Activated B cell treated with CpG ODN at 0.5 μM for 24 hours (primary cell): ENCODE measurements at regions not wholly inside any gene's neighbourhood (a gene's known extent, or its start where the extent isn't known, plus 50 kb on each side); places are given as distances from the start of the nearest gene placed in this dataset.

Source experiments
- ATAC-seq: fragments of 200-7000 bp; cut with Tn5 transposase; one replicate; pipeline ENCODE4 v1.10.0; 2021; ENCODE audit warnings: low read depth, mild to moderate bottlenecking, moderate library complexity
- CTCF ChIA-PET: fragments of 350-600 bp; sonication (Branson Sonifier 250); formaldehyde crosslinking; loops from one replicate; lab custom pipeline; 2021; ENCODE audit warnings: antibody characterized with exemption; lab: Charles Lee
- POLR2A ChIA-PET: fragments of 350-600 bp; sonication (Branson Sonifier 250); formaldehyde crosslinking; loops from one replicate; lab custom pipeline; 2021; ENCODE audit warnings: antibody characterized with exemption; lab: Charles Lee
- DNase-seq: peaks from one replicate; pipeline ENCODE4 v3.0.0; 2022
- H3K27ac Mint-ChIP-seq: one replicate; pipeline ENCODE4 v1.8.0; 2020; ENCODE audit warnings: mixed read lengths
- H3K27me3 Mint-ChIP-seq: one replicate; pipeline ENCODE4 v1.8.0; 2021; ENCODE audit warnings: mixed read lengths
- H3K36me3 Mint-ChIP-seq: one replicate; pipeline ENCODE4 v1.8.0; 2021; ENCODE audit warnings: low read depth, mixed read lengths
- H3K4me1 Mint-ChIP-seq: one replicate; pipeline ENCODE4 v1.8.0; 2021; ENCODE audit warnings: mixed read lengths
- H3K4me3 Mint-ChIP-seq: one replicate; pipeline ENCODE4 v1.8.0; 2020; ENCODE audit warnings: mild to moderate bottlenecking, mixed read lengths
- H3K9me3 Mint-ChIP-seq: one replicate; pipeline ENCODE4 v1.8.0; 2020; ENCODE audit warnings: mixed read lengths
- CTCF ChIP-seq: fragments of 200-600 bp; IDR thresholded peaks from one replicate; pipeline ENCODE4 v1.8.0; 2022; ENCODE audit warnings: antibody characterized with exemption, mild to moderate bottlenecking
- intact Hi-C: fragments of 100-400 bp; cut with micrococcal nuclease; formaldehyde crosslinking; loops from one replicate; pipeline ENCODE4 v1.15.1; 2024

GRCh38 chr15:70486451-70487386 lies 276.6 kb downstream of the UACA start:
- intact Hi-C loops, result loop anchor here (1.0 to 10.0 kb wide), 19 partner anchors 8 to 807 kb away; no protein-coding TSS in a partner anchor
- Mint-ChIP-seq H3K4me3 (peak overlapping the region; percentile 61), H3K36me3 (no peaks in the 10 kb centered on the region), H3K4me1 (peaks cover 46% of the 10 kb centered on the region), H3K9me3 (no peaks in the 10 kb centered on the region), H3K27ac (peak overlapping the region; percentile 97), H3K27me3 (peaks cover 4% of the 10 kb centered on the region)
- no peak for TF ChIP-seq CTCF
- DNase-seq (peak; percentile 68), ATAC-seq (peak; percentile 84)
- CTCF ChIA-PET, result interaction anchor here (0.7 to 3.0 kb wide), 23 partner anchors 10 to 1011 kb away, joined by 3 to 25 read pairs (median 3); partner anchors contain the start of gene TLE3
- POLR2A ChIA-PET, result interaction anchor here (0.6 to 5.0 kb wide), 23 partner anchors 9 to 1008 kb away, joined by 3 to 59 read pairs (median 4); partner anchors contain the start of gene TLE3

- intact Hi-C loops, result loop anchor here (1.0 to 10.0 kb wide), 18 partner anchors 8 to 807 kb away; no protein-coding TSS in a partner anchor
- peak overlapping the region; percentile 97 for H3K27ac Mint-ChIP-seq
- H3K4me1 Mint-ChIP-seq, result peaks cover 39% of the 10 kb centered on the region
- ATAC-seq (no peak), DNase-seq (no peak)
- H3K9me3 Mint-ChIP-seq, result no peaks in the 10 kb centered on the region
- peaks cover 4% of the 10 kb centered on the region for H3K27me3 Mint-ChIP-seq
- no peak for TF ChIP-seq CTCF
- ChIA-PET CTCF (interaction anchor here (0.7 to 2.8 kb wide), 13 partner anchors 11 to 1010 kb away, joined by 3 to 17 read pairs (median 3); no protein-coding TSS in a partner anchor), POLR2A (interaction anchor here (0.6 to 5.0 kb wide), 21 partner anchors 8 to 767 kb away, joined by 3 to 59 read pairs (median 4); partner anchors contain the start of gene TLE3)
- H3K4me3 Mint-ChIP-seq, result peak overlapping the region; percentile 61
- H3K36me3 Mint-ChIP-seq, result no peaks in the 10 kb centered on the region
Measured at GRCh38 chr15:70486012-70486411, 277.3 kb downstream of the UACA start.

- POLR2A ChIA-PET, result no interaction called here
- no peak for DNase-seq
- H3K27me3 Mint-ChIP-seq, result peaks cover 4% of the 10 kb centered on the region
- intact Hi-C loops, result loop anchor here (5.0 to 10.0 kb wide), 4 partner anchors 240 to 448 kb away; no protein-coding TSS in a partner anchor
- H3K4me3 Mint-ChIP-seq, result no peak overlapping the region
- no peak for TF ChIP-seq CTCF
- no peak overlapping the region for H3K27ac Mint-ChIP-seq
- no peaks in the 10 kb centered on the region for H3K9me3 Mint-ChIP-seq
- no peaks in the 10 kb centered on the region for H3K36me3 Mint-ChIP-seq
- CTCF ChIA-PET, result no interaction called here
- ATAC-seq, result no peak
- H3K4me1 Mint-ChIP-seq, result peaks cover 40% of the 10 kb centered on the region
Measured at GRCh38 chr15:70484993-70485392, 278.4 kb downstream of the UACA start.

- POLR2A ChIA-PET, result interaction anchor here (0.7 to 1.7 kb wide), 3 partner anchors 13 to 386 kb away, joined by 3 to 5 read pairs (median 3); partner anchors contain the start of gene TLE3
Measured at GRCh38 chr15:70483513-70483912, 279.8 kb downstream of the UACA start.

More at GRCh38 chr15:70483513-70483912, 279.8 kb downstream of the UACA start:
- DNase-seq (no peak), ATAC-seq (no peak)
- Mint-ChIP-seq H3K36me3 (no peaks in the 10 kb centered on the region), H3K4me1 (peaks cover 48% of the 10 kb centered on the region), H3K4me3 (no peak overlapping the region), H3K27me3 (peaks cover 4% of the 10 kb centered on the region), H3K9me3 (no peaks in the 10 kb centered on the region), H3K27ac (no peak overlapping the region)
- CTCF ChIA-PET, result no interaction called here
- intact Hi-C loops, result loop anchor here (10.0 kb wide), 1 partner anchor 241 kb away; no protein-coding TSS in a partner anchor
- TF ChIP-seq CTCF, result no peak
